Upper lobe of left lung (tissue), 6 donors: ENCODE measurements at regions not wholly inside any gene's neighbourhood (a gene's known extent, or its start where the extent isn't known, plus 50 kb on each side); places are given as distances from the start of the nearest gene placed in this dataset.

Experiments
- ATAC-seq, 2 donors: fragments of 200-7000 bp; cut with Tn5 transposase; one replicate each; pipeline ENCODE4 v1.9.1; 2022; ENCODE audit warnings: mild to moderate bottlenecking in 2 of 2, moderate library complexity in 2 of 2; ENCODE audit not compliant: low FRiP score in 2 of 2
- DNase-seq, 2 donors: peaks; one replicate each; pipeline ENCODE4 v3.0.0-alpha.2; 2019 to 2020
- H3K27ac ChIP-seq, 4 donors: fragments of 200-600 bp; sonication (generic); one replicate each; pipeline ENCODE4 v1.5.1; 2016 to 2019
- H3K27me3 ChIP-seq, 4 donors: fragments of 200-600 bp; sonication (generic); one replicate each; pipeline ENCODE4 v1.5.1; 2017 to 2019
- H3K36me3 ChIP-seq, 4 donors: fragments of 200-600 bp; sonication (generic); one replicate each; pipeline ENCODE4 v1.5.1; 2016 to 2019
- H3K4me1 ChIP-seq, 4 donors: fragments of 200-600 bp; sonication (generic); one replicate each; pipeline ENCODE4 v1.5.1; 2018 to 2019
- H3K4me3 ChIP-seq, 4 donors: fragments of 200-600 bp; sonication (generic); one replicate each; pipeline ENCODE4 v1.5.1; 2017 to 2019; ENCODE audit warnings: mild to moderate bottlenecking in 2 of 4, moderate library complexity in 1 of 4
- H3K9me3 ChIP-seq, 4 donors: fragments of 200-600 bp; sonication (generic); one replicate each; pipeline ENCODE4 v1.5.1; 2018 to 2019
- EP300 ChIP-seq, 4 donors: sonication (generic); formaldehyde crosslinking; IDR thresholded peaks; one replicate each; pipeline ENCODE4 v1.5.1; 2017; ENCODE audit warnings: antibody characterized with exemption in 4 of 4, control low read depth in 2 of 4
- POLR2A ChIP-seq, 4 donors: fragments of 450-650 bp; IDR thresholded peaks; one replicate each; pipeline ENCODE4 v1.5.1; 2016 to 2017; ENCODE audit warnings: antibody characterized with exemption in 4 of 4, mild to moderate bottlenecking in 2 of 4
- POLR2AphosphoS5 ChIP-seq, 2 donors: sonication (generic); formaldehyde crosslinking; IDR thresholded peaks; one replicate each; pipeline ENCODE4 v1.5.1; 2017; ENCODE audit warnings: antibody characterized with exemption in 2 of 2
- WGBS, 2 donors: methylation state at CpG; one replicate each; pipeline ENCODE4 v1.1.5; 2017 to 2018; 5-methylcytosine and 5-hydroxymethylcytosine counted together
- TF ChIP-seq, protein P1 (sequence below), 6 experiments: fragments of 450-650 bp in 4 of 6; fragments of 200-600 bp in 2 of 6; sonication (generic) in 2 of 6; IDR thresholded peaks; one replicate each; pipeline ENCODE4 v1.5.1; 2016 to 2019; ENCODE audit warnings: antibody characterized with exemption in 6 of 6
- donor health status: DM: no; HTN: no; CAD: no; lungs with moderate emphysema.
- donor health status: DM: no; HTN: yes; CAD: no; lungs with severe emphysema.

DNA sequence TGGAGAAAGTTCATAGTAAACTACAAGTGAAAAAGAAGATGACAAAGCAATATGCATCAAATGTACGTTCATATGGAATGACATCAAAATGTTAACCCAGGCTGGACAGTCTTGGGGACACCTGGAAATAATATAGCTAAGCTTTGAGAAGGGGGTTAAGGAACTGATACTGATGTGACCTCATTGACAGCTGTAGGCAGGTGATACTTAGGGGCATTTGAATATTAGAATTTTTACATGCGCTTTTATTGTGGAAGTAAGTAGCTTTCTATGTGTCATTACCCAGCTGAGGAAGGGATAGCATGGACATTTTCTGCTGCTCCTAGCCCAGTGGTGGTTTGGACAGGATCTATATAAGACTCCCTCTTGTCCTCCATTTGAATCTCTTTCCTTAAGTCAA, 299.7 kb downstream of the CWC27 start:
- Histone ChIP-seq H3K27ac (no peak overlapping the region), H3K36me3 (no peaks in the 10 kb centered on the region), H3K4me3 (no peak overlapping the region), H3K27me3 (no peaks in the 10 kb centered on the region), H3K9me3 (no peaks in the 10 kb centered on the region), H3K4me1 (no peaks in the 10 kb centered on the region)
- WGBS, 2 donors = 81 to 88% methylated on average over 2 of the region's 2 CpGs
- DNase-seq (no peak), ATAC-seq (no peak)
- TF ChIP-seq EP300 (IDR thresholded peaks at IDR 0.05) (no peak), POLR2A (IDR thresholded peaks at IDR 0.05) (no peak), POLR2AphosphoS5 (IDR thresholded peaks at IDR 0.05) (no peak)
- TF ChIP-seq, protein P1, sequence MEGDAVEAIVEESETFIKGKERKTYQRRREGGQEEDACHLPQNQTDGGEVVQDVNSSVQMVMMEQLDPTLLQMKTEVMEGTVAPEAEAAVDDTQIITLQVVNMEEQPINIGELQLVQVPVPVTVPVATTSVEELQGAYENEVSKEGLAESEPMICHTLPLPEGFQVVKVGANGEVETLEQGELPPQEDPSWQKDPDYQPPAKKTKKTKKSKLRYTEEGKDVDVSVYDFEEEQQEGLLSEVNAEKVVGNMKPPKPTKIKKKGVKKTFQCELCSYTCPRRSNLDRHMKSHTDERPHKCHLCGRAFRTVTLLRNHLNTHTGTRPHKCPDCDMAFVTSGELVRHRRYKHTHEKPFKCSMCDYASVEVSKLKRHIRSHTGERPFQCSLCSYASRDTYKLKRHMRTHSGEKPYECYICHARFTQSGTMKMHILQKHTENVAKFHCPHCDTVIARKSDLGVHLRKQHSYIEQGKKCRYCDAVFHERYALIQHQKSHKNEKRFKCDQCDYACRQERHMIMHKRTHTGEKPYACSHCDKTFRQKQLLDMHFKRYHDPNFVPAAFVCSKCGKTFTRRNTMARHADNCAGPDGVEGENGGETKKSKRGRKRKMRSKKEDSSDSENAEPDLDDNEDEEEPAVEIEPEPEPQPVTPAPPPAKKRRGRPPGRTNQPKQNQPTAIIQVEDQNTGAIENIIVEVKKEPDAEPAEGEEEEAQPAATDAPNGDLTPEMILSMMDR (IDR thresholded peaks at IDR 0.05) = no peak

DNA sequence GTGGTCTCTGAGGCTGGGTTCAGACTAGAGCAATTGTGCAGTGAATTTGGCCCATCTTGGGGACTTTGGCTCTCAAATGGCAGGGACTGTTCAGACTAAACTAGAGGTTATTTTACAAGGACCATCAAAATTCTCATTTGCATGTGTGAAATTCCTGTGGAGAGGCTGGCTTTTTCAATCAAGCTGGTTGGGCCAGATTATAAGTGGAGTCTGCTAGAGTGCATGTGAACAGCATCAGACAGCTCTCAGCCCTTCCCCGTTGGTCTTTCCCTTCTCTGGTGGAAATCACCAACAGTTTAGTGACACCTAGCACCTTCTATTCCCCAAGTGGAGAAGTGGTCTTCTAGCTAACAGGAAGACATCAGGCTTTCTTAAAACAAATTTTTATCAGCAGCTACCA, 301.3 kb downstream of the CWC27 start:
- WGBS, 2 donors = 47 to 71% methylated on average over 1 of the region's 1 CpG
- no peak for DNase-seq
- no peak for ATAC-seq
- Histone ChIP-seq H3K27me3 (no peaks in the 10 kb centered on the region), H3K27ac (no peak overlapping the region), H3K36me3 (no peaks in the 10 kb centered on the region), H3K4me3 (no peak overlapping the region), H3K9me3 (no peaks in the 10 kb centered on the region), H3K4me1 (no peaks in the 10 kb centered on the region)
- TF ChIP-seq, protein P1 (IDR thresholded peaks at IDR 0.05) = no peak
- TF ChIP-seq EP300 (IDR thresholded peaks at IDR 0.05) (no peak), POLR2A (IDR thresholded peaks at IDR 0.05) (no peak), POLR2AphosphoS5 (IDR thresholded peaks at IDR 0.05) (no peak)

DNA sequence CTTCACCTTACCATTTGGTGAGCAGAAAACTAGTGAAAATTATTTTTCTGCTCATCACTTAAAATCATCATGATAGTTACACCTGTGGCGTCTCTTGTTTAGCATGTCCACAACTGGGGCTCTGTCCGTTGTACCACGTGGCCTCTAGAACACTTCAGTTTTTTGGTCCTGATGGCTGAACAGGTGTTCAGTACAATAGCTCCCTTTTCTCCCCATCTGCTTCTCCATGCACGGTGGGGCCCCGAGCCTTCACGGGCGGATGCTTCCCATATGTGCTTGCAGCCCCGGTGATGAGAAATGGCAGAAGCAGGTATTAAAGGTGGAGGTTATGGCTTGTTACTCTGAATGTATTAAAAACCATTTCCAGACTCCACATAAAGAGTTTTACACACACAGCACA, 304.1 kb downstream of the CWC27 start:
- Histone ChIP-seq H3K4me3 (no peak overlapping the region), H3K36me3 (no peaks in the 10 kb centered on the region), H3K27ac (no peak overlapping the region), H3K27me3 (no peaks in the 10 kb centered on the region), H3K9me3 (no peaks in the 10 kb centered on the region), H3K4me1 (peaks cover 0 to 7% (median 3%) of the 10 kb centered on the region in 4 donors)
- WGBS, 2 donors = 93 to 94% methylated on average over 8 of the region's 8 CpGs
- no peak for ATAC-seq
- DNase-seq = peak in 1 of 2 donors; percentile 40
- no peak for TF ChIP-seq POLR2AphosphoS5 (IDR thresholded peaks at IDR 0.05)
- TF ChIP-seq, protein P1 (IDR thresholded peaks at IDR 0.05) = no peak

DNA sequence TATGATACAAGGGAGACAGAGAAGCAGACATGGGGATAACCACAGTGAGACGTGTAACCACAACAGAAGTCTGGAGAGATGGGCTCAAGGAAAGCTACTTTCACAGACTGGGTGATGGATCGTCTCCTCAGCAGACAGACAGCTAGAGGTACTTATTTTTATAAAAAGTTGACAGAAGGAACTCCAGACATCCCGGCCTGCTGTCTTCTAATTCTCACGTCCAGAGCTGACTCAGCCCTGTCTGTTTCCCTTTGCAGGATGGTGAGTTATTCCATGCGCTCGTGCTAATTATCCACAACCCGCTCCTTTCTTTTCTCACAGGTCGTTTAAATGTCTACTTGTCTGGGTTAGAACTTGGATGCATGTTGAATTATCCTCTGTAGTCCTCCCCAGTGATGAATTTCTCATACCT, 304.5 kb downstream of the CWC27 start:
- WGBS, 2 donors = 84% methylated on average over 8 of the region's 8 CpGs
- peaks cover 0 to 7% (median 3%) of the 10 kb centered on the region in 4 donors for H3K4me1 ChIP-seq
- H3K4me3 ChIP-seq = no peak overlapping the region
- H3K27me3 ChIP-seq = no peaks in the 10 kb centered on the region
- DNase-seq (no peak), ATAC-seq (no peak)
- H3K27ac ChIP-seq = no peak overlapping the region
- no peak for TF ChIP-seq POLR2A (IDR thresholded peaks at IDR 0.05)
- TF ChIP-seq, protein P1 (IDR thresholded peaks at IDR 0.05) = no peak
- TF ChIP-seq EP300 (IDR thresholded peaks at IDR 0.05) = no peak
- TF ChIP-seq POLR2AphosphoS5 (IDR thresholded peaks at IDR 0.05) = no peak
- no peaks in the 10 kb centered on the region for H3K36me3 ChIP-seq
- H3K9me3 ChIP-seq = no peaks in the 10 kb centered on the region

DNA sequence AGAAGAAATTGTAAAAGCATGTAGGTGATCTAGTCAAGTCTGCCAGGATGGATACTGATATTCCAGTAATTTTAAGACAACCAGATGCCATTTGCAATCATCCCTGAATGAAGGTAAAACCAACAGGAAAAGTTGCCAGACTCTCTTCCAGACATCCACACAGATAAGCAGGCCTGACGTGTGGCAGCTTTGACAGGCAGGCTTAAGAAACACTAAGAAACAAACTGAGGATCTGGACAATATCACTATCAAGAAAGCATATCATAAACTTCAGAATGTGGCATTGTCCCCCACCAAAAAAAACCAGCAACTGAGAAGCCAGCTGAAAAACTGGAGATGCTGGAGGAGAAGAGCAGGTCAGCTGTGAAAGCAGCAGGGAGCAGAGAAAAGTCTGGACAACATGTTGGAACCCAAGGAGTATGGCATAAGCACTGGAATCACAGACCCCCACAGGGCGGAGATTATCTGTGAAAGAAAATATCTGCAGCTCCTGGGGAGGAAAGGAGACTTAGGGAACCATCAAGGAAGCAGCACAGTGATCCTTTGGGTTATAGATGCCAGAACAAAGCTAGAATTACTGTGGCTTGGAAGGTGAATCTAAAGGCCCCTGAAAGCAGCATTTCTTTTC, 307.0 kb downstream of the CWC27 start:
- peak overlapping the region in 2 of 4 donors; percentile 35 to 48 for H3K27ac ChIP-seq
- DNase-seq = no peak
- TF ChIP-seq POLR2A (IDR thresholded peaks at IDR 0.05) (no peak), POLR2AphosphoS5 (IDR thresholded peaks at IDR 0.05) (no peak), EP300 (IDR thresholded peaks at IDR 0.05) (no peak)
- TF ChIP-seq, protein P1 (IDR thresholded peaks at IDR 0.05) = no peak
- no peak overlapping the region for H3K4me3 ChIP-seq
- no peaks in the 10 kb centered on the region for H3K27me3 ChIP-seq
- no peaks in the 10 kb centered on the region for H3K9me3 ChIP-seq
- H3K36me3 ChIP-seq = no peaks in the 10 kb centered on the region
- H3K4me1 ChIP-seq = peaks cover 0 to 7% (median 3%) of the 10 kb centered on the region in 4 donors
- no peak for ATAC-seq
- WGBS, 2 donors = 76 to 81% methylated on average over 2 of the region's 2 CpGs
